ENCODE measurements at regions not wholly inside any gene's neighbourhood (a gene's known extent, or its start where the extent isn't known, plus 50 kb on each side); places are given as distances from the start of the nearest gene placed in this dataset.

DNA sequence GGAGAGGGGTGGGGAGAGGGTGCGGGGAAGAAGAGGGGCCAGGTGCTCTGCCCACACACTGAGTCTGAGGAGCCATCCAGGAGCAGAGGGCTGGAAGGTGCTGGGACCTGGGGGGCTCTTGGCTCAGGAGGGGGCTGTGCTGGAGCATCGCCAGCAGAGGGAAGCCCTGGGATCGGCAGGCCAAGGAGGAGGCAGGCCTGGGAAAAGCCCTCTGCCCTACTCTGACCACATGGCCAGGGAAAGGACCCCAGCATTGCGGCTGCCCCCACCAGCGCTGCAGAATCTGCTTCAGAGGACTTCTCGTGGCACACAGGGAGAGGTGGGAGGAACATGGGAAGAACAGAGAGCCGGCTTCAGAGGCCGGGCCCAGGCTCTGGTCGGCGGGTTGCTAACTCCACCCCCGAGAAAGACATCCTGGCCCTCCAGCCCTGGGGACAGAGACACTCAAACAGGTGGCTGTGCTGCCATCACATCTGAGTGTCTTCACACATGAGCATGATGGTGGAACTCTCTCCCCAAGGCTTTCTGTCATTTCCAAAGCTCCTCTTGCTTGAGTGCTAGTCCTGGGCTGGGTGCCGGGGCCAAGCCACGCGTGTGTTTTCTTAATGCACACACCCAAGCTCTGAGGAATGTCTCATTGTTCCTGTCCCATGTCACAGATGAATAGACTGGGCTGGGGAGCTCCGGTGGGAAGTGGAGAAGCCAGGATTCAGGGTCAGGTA, 1378.0 kb downstream of the BRD1 start:
- H2BK5ac ChIP-seq (ENCODE audit: low read length), result no peak overlapping the region

DNA sequence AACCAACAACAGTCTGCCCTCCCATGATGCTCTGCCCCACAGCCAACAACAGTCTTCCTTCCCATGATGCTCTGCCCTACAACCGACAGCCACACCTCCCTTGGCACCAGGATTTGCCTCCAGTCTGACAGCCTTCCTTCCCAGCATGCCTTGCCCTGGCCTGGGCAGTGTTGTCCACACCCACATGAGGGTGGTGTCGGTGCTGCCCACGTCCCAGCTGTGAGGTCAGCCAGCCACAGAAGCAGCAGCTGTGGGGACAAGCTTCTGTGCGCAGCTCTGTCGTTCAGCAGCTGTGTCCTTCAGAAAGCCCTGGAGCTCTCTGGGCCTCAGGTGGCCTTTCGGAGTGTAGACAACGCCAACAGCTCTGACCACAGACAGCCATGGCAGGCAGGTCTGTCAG, 1378.9 kb downstream of the BRD1 start:
- Histone ChIP-seq H3K9me3 (replicated peaks in 1 of 2; ENCODE audit: control insufficient read depth in 2 of 2, insufficient read depth in 1 of 2, low read depth in 1 of 2, low read length in 2 of 2) (no peaks in the 10 kb centered on the region), H3K79me1 (ENCODE audit: low read depth, low read length) (no peaks in the 10 kb centered on the region), H3K36me3 (replicated peaks in 1 of 2; ENCODE audit: control insufficient read depth in 2 of 2, insufficient read depth in 2 of 2, low read length in 2 of 2) (no peaks in the 10 kb centered on the region), H3K14ac (ENCODE audit: low read length) (peak overlapping the region; percentile 91), H4K91ac (ENCODE audit: low read depth, low read length, poor library complexity) (no peak overlapping the region), H3K27me3 (ENCODE audit: control insufficient read depth in 3 of 3, insufficient read depth in 3 of 3, low read depth in 1 of 3, low read length in 3 of 3) (peaks cover 0 to 12% (median 0%) of the 10 kb centered on the region in 3 experiments), H3K27ac (replicated peaks; ENCODE audit: low read length) (no peak overlapping the region), H4K8ac (ENCODE audit: low read depth, low read length) (no peak overlapping the region), H3K4me2 (ENCODE audit: insufficient read depth, low read length, poor library complexity, severe bottlenecking) (no peak overlapping the region), H2BK12ac (ENCODE audit: low read length) (peak overlapping the region; percentile 46), H3K4ac (ENCODE audit: low read length) (no peak overlapping the region), H3K4me3 (ENCODE audit: low read length in 2 of 2) (no peak overlapping the region), H2BK5ac (ENCODE audit: low read length) (no peak overlapping the region), H3K23ac (ENCODE audit: low read depth, low read length, poor library complexity) (no peak overlapping the region), H3K4me1 (ENCODE audit: control insufficient read depth in 2 of 2, insufficient read depth in 1 of 2, low read depth in 1 of 2, low read length in 2 of 2) (no peaks in the 10 kb centered on the region), H2BK120ac (ENCODE audit: low read depth, low read length) (no peak overlapping the region), H3K9ac (ENCODE audit: low read depth, low read length, poor library complexity) (peak overlapping the region; percentile 22), H2AFZ (ENCODE audit: low read length) (no peak overlapping the region), H2BK15ac (ENCODE audit: low read length) (no peak overlapping the region), H3K18ac (ENCODE audit: low read length) (peak overlapping the region; percentile 36), H2AK5ac (ENCODE audit: low read depth, low read length) (no peak overlapping the region)
- WGBS, 2 donors (ENCODE audit: extremely low coverage in 2 of 2, insufficient read length in 2 of 2, insufficient replicate concordance in 1 of 2), result no CpG with 5 or more reads among the region's 7 CpGs
- no peak for DNase-seq (ENCODE audit: low spot score)

More for the DNA sequence above, 1378.0 kb downstream of the BRD1 start:
- Histone ChIP-seq H3K9me3 (replicated peaks in 1 of 2; ENCODE audit: control insufficient read depth in 2 of 2, insufficient read depth in 1 of 2, low read depth in 1 of 2, low read length in 2 of 2) (no peaks in the 10 kb centered on the region), H2AK5ac (ENCODE audit: low read depth, low read length) (no peak overlapping the region), H3K18ac (ENCODE audit: low read length) (peak overlapping the region; percentile 69), H3K4me2 (ENCODE audit: insufficient read depth, low read length, poor library complexity, severe bottlenecking) (no peak overlapping the region), H3K27ac (replicated peaks; ENCODE audit: low read length) (no peak overlapping the region), H3K4me1 (ENCODE audit: control insufficient read depth in 2 of 2, insufficient read depth in 1 of 2, low read depth in 1 of 2, low read length in 2 of 2) (no peaks in the 10 kb centered on the region), H2BK120ac (ENCODE audit: low read depth, low read length) (no peak overlapping the region), H3K4ac (ENCODE audit: low read length) (no peak overlapping the region), H3K27me3 (ENCODE audit: control insufficient read depth in 3 of 3, insufficient read depth in 3 of 3, low read depth in 1 of 3, low read length in 3 of 3) (peaks cover 0 to 7% (median 0%) of the 10 kb centered on the region in 3 experiments), H3K4me3 (ENCODE audit: low read length in 2 of 2) (no peak overlapping the region), H2BK12ac (ENCODE audit: low read length) (peak overlapping the region; percentile 30), H3K14ac (ENCODE audit: low read length) (peak overlapping the region; percentile 43), H3K9ac (ENCODE audit: low read depth, low read length, poor library complexity) (no peak overlapping the region), H2AFZ (ENCODE audit: low read length) (no peak overlapping the region), H4K91ac (ENCODE audit: low read depth, low read length, poor library complexity) (no peak overlapping the region), H3K79me1 (ENCODE audit: low read depth, low read length) (no peaks in the 10 kb centered on the region), H3K23ac (ENCODE audit: low read depth, low read length, poor library complexity) (no peak overlapping the region), H4K8ac (ENCODE audit: low read depth, low read length) (no peak overlapping the region), H3K36me3 (replicated peaks in 1 of 2; ENCODE audit: control insufficient read depth in 2 of 2, insufficient read depth in 2 of 2, low read length in 2 of 2) (no peaks in the 10 kb centered on the region), H2BK15ac (ENCODE audit: low read length) (no peak overlapping the region)
- DNase-seq (ENCODE audit: low spot score), result no peak
- no CpG with 5 or more reads among the region's 15 CpGs for WGBS, 2 donors (ENCODE audit: extremely low coverage in 2 of 2, insufficient read length in 2 of 2, insufficient replicate concordance in 1 of 2)

DNA sequence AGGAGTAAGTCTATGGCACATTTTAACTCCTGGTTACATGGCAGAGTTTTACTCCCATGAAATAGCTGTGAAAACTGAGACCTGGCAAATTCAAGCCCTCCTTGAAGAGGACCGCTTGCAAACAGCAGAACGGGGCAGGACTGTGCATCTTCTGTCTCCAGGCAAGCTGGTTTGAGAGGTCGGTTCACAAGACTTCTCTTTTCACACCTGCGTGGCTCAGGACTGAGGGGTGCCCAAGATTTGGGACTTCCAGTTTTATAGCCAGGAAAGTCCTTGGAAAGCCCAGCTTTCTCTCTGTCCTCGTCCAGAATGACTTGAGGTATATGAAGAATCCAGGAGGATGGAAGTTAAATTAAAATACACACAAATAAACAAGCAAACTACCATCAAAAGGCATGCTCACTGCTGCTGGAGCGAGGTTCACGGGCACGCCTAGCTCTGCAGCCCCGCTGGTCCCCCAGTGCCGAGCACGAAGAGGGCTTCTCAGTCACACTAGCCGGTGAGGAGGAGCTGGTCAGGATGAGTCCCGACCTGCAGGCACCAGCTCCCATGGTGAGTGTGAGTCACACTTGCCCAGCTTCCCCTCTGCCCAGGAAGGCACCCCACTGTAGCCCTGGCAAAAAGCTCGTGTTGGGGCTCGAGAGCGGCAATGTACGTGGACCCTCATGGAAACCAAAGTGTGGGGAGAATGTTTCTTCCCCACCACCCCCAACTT, 1382.4 kb downstream of the BRD1 start:
- Histone ChIP-seq H3K36me3 (replicated peaks in 1 of 2; ENCODE audit: control insufficient read depth in 2 of 2, insufficient read depth in 2 of 2, low read length in 2 of 2) (no peaks in the 10 kb centered on the region), H3K79me1 (ENCODE audit: low read depth, low read length) (no peaks in the 10 kb centered on the region), H3K4me1 (ENCODE audit: control insufficient read depth in 2 of 2, insufficient read depth in 1 of 2, low read depth in 1 of 2, low read length in 2 of 2) (no peaks in the 10 kb centered on the region), H3K23ac (ENCODE audit: low read depth, low read length, poor library complexity) (no peak overlapping the region), H3K27me3 (ENCODE audit: control insufficient read depth in 3 of 3, insufficient read depth in 3 of 3, low read depth in 1 of 3, low read length in 3 of 3) (peaks cover 0 to 7% (median 0%) of the 10 kb centered on the region in 3 experiments), H2AK5ac (ENCODE audit: low read depth, low read length) (no peak overlapping the region), H2BK120ac (ENCODE audit: low read depth, low read length) (no peak overlapping the region), H3K9ac (ENCODE audit: low read depth, low read length, poor library complexity) (no peak overlapping the region), H2BK15ac (ENCODE audit: low read length) (no peak overlapping the region), H3K9me3 (replicated peaks in 1 of 2; ENCODE audit: control insufficient read depth in 2 of 2, insufficient read depth in 1 of 2, low read depth in 1 of 2, low read length in 2 of 2) (no peaks in the 10 kb centered on the region), H2BK5ac (ENCODE audit: low read length) (no peak overlapping the region), H4K91ac (ENCODE audit: low read depth, low read length, poor library complexity) (no peak overlapping the region), H3K4ac (ENCODE audit: low read length) (no peak overlapping the region), H2BK12ac (ENCODE audit: low read length) (no peak overlapping the region), H3K4me2 (ENCODE audit: insufficient read depth, low read length, poor library complexity, severe bottlenecking) (no peak overlapping the region), H3K27ac (replicated peaks; ENCODE audit: low read length) (no peak overlapping the region), H2AFZ (ENCODE audit: low read length) (no peak overlapping the region), H4K8ac (ENCODE audit: low read depth, low read length) (no peak overlapping the region), H3K14ac (ENCODE audit: low read length) (no peak overlapping the region), H3K4me3 (ENCODE audit: low read length in 2 of 2) (no peak overlapping the region), H3K18ac (ENCODE audit: low read length) (no peak overlapping the region)
- DNase-seq (ENCODE audit: low spot score), result no peak
- WGBS, 2 donors (ENCODE audit: extremely low coverage in 2 of 2, insufficient read length in 2 of 2, insufficient replicate concordance in 1 of 2), result no CpG with 5 or more reads among the region's 17 CpGs
